ENCODE measurements at regions not wholly inside any gene's neighbourhood (a gene's known extent, or its start where the extent isn't known, plus 50 kb on each side); places are given as distances from the start of the nearest gene placed in this dataset.

DNA sequence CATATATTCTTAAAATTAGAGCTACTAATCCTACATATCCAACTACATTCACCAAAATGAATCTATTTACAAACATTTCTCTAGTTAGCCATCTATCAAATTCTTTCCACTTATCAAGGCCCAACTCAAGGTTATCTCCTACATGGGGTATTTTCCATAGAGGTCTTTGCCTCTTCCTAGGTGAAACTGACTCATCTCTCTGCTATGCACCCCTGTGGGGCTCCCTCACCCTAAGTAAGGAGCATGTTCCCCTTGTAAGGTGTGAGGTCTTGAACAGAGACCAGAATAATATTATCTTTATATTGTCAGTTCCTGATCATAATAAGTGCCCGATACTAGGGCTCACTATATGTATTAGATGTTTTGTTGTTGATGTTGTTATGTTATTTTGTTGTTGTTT is 74.6 kb upstream of the TSC22D2 start:
- DNase-seq (no peak), ATAC-seq (no peak)
- H3K4me1 ChIP-seq, result no peaks in the 10 kb centered on the region
- H3K9me3 ChIP-seq, result no peaks in the 10 kb centered on the region
- H3K36me3 ChIP-seq, result no peaks in the 10 kb centered on the region
- no peak overlapping the region for H3K27ac ChIP-seq
- no peak overlapping the region for H3K4me3 ChIP-seq
- TF ChIP-seq, protein P1, sequence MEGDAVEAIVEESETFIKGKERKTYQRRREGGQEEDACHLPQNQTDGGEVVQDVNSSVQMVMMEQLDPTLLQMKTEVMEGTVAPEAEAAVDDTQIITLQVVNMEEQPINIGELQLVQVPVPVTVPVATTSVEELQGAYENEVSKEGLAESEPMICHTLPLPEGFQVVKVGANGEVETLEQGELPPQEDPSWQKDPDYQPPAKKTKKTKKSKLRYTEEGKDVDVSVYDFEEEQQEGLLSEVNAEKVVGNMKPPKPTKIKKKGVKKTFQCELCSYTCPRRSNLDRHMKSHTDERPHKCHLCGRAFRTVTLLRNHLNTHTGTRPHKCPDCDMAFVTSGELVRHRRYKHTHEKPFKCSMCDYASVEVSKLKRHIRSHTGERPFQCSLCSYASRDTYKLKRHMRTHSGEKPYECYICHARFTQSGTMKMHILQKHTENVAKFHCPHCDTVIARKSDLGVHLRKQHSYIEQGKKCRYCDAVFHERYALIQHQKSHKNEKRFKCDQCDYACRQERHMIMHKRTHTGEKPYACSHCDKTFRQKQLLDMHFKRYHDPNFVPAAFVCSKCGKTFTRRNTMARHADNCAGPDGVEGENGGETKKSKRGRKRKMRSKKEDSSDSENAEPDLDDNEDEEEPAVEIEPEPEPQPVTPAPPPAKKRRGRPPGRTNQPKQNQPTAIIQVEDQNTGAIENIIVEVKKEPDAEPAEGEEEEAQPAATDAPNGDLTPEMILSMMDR (IDR thresholded peaks at IDR 0.05), result no peak
- H3K27me3 ChIP-seq (ENCODE audit: low read depth), result no peaks in the 10 kb centered on the region
- intact Hi-C loops (cut with DNase I), result no loop called here

DNA sequence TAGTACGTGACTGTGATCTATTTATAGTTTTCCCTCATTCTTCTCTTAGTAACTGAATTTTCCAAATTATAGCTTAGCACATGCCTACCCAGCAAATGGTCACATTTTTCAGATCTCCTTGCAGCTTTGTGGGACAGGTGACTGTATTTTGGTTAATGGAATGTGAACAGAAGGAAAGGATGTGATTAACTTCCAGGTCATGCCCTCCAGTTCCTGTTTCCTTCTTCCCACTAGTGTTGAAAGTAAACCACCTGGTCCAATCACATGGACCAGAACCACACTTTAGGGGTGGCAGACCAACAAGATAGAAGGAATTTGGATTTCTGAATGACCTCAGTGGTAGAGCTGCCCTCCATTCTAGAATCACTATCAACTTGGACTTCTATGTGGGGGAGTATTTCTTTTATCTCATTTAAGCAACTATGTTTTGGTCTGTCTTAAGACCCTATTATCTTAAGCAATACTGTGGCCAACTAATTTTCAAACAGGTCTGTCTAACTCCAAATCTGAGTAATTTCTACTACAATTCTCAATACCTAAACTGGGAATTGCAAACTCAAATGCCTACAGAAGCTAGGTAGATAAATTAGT is 76.0 kb upstream of the TSC22D2 start:
- no peak for ATAC-seq
- H3K27me3 ChIP-seq (ENCODE audit: low read depth), result no peaks in the 10 kb centered on the region
- H3K36me3 ChIP-seq, result no peaks in the 10 kb centered on the region
- TF ChIP-seq, protein P1 (IDR thresholded peaks at IDR 0.05), result no peak
- no peak for DNase-seq
- no peak overlapping the region for H3K4me3 ChIP-seq
- intact Hi-C loops (cut with DNase I), result no loop called here
- H3K9me3 ChIP-seq, result no peaks in the 10 kb centered on the region
- H3K4me1 ChIP-seq, result no peaks in the 10 kb centered on the region
- H3K27ac ChIP-seq, result no peak overlapping the region

DNA sequence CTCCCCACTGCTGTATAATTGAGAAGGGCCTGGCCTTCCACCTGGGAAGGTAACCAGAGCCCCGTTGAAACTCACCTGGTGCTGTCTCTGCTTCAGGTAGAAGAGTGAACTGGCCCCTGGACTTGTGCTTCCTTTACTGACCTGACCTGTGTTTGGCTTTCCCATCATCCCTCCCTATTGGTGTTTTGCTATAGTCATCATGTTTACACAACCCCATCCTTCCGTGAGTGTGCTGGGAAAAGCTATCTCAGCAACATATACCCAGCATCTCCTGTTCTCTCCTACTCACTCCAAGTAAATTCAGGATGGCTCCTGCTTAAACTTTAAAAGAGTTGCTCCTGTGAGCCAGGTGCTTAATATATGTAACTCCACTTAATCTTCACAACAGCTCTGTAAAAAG is 77.2 kb upstream of the TSC22D2 start:
- Histone ChIP-seq H3K27ac (no peak overlapping the region), H3K36me3 (no peaks in the 10 kb centered on the region), H3K27me3 (ENCODE audit: low read depth) (no peaks in the 10 kb centered on the region), H3K4me1 (no peaks in the 10 kb centered on the region), H3K9me3 (no peaks in the 10 kb centered on the region), H3K4me3 (no peak overlapping the region)
- intact Hi-C loops (cut with DNase I), result no loop called here
- DNase-seq, result no peak
- ATAC-seq, result no peak
- TF ChIP-seq, protein P1 (IDR thresholded peaks at IDR 0.05), result no peak

DNA sequence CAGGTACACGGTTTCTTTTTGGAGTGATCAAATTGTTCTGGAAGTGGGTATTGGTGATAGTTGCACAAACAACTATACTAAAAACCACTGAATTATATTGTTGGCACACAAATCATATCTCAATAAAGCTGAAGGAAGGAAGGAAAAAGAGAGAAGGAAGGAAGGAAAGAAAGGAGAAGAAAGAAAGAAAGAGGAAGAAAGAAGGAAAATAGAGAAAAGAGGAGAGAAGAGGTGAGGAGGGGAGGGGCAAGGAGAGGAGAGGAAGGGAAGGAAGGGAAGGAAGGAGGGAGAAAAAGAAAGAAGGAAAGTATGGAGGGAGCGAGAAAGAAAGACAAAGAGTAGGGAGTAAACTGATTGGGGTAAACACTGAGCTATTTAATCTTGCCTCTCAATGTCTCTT is 77.9 kb upstream of the TSC22D2 start:
- no peaks in the 10 kb centered on the region for H3K27me3 ChIP-seq (ENCODE audit: low read depth)
- intact Hi-C loops (cut with DNase I), result no loop called here
- no peaks in the 10 kb centered on the region for H3K9me3 ChIP-seq
- no peaks in the 10 kb centered on the region for H3K4me1 ChIP-seq
- ATAC-seq, result no peak
- no peaks in the 10 kb centered on the region for H3K36me3 ChIP-seq
- no peak for DNase-seq
- no peak overlapping the region for H3K4me3 ChIP-seq
- no peak overlapping the region for H3K27ac ChIP-seq
- TF ChIP-seq, protein P1 (IDR thresholded peaks at IDR 0.05), result no peak

DNA sequence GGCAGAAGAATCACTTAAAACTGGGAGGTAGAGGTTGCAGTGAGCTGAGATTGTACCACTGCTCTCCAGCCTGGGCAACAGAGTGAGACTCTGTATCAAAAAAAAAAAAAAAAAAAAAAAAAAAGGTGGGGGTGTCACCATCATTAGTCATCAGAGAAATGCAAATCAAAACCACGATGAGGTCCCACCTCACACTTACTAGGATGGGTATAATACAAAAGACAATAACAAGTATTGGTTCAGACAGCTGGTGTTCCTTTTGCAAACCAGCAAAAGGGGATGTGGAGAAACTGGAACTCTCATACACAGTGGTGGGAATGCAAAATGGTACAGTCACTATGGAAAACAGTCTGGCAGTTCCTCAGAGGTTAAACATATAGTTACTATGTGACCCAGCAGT is 78.7 kb upstream of the TSC22D2 start:
- H3K36me3 ChIP-seq, result no peaks in the 10 kb centered on the region
- no peaks in the 10 kb centered on the region for H3K4me1 ChIP-seq
- intact Hi-C loops (cut with DNase I), result no loop called here
- H3K27me3 ChIP-seq (ENCODE audit: low read depth), result no peaks in the 10 kb centered on the region
- DNase-seq, result no peak
- TF ChIP-seq, protein P1 (IDR thresholded peaks at IDR 0.05), result no peak
- H3K9me3 ChIP-seq, result no peaks in the 10 kb centered on the region
- ATAC-seq, result no peak
- no peak overlapping the region for H3K4me3 ChIP-seq
- no peak overlapping the region for H3K27ac ChIP-seq

DNA sequence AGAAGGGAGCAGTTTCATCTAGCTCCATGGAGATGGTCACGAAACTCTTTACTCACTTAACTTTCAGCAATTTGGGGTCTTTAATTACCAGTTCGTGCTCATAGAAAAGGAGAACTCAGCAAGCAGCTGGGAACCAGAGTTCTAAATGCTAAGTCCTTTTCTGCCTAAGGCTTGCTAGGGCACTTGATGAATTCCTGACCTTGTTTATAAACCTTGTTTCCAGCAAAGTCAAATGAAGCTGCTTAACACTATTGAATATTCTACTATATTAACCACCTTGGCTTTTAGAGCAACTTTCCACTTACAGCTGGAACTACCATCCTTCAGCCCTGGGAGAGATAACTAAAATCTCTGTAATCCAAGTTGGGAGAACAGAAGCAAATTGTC is 79.5 kb upstream of the TSC22D2 start:
- Histone ChIP-seq H3K27me3 (ENCODE audit: low read depth) (no peaks in the 10 kb centered on the region), H3K9me3 (no peaks in the 10 kb centered on the region), H3K27ac (no peak overlapping the region), H3K4me1 (no peaks in the 10 kb centered on the region), H3K36me3 (no peaks in the 10 kb centered on the region), H3K4me3 (no peak overlapping the region)
- intact Hi-C loops (cut with DNase I), result no loop called here
- TF ChIP-seq, protein P1 (IDR thresholded peaks at IDR 0.05), result no peak
- ATAC-seq (peak in 1 of 2 donors; percentile 13), DNase-seq (no peak)

All from lower lobe of right lung (tissue), 2 donors.